Activated CD4-positive, CD25-positive, alpha-beta regulatory T cell (primary cell): ENCODE measurements at regions not wholly inside any gene's neighbourhood (a gene's known extent, or its start where the extent isn't known, plus 50 kb on each side); places are given as distances from the start of the nearest gene placed in this dataset.

Source experiments
- DNase-seq, 4 experiments: peaks; one replicate each; lab custom pipeline; 2025; lab: John Stamatoyannopoulos, UW

GRCh38 chr6:164229716-164230115, 815.2 kb downstream of the QKI start:
- no peak for DNase-seq

GRCh38 chr6:164227952-164228522, 813.5 kb downstream of the QKI start:
- DNase-seq: no peak

GRCh38 chr6:164216839-164217238, 802.3 kb downstream of the QKI start:
- no peak for DNase-seq

GRCh38 chr6:164216368-164216767, 801.9 kb downstream of the QKI start:
- DNase-seq: no peak

GRCh38 chr6:164214066-164214465, 799.5 kb downstream of the QKI start:
- DNase-seq: no peak

- no peak for DNase-seq
Measured at GRCh38 chr6:164211254-164211653, 796.7 kb downstream of the QKI start.

- DNase-seq: no peak
Measured at GRCh38 chr6:164210783-164211182, 796.3 kb downstream of the QKI start.

- no peak for DNase-seq
Measured at GRCh38 chr6:164210323-164210722, 795.8 kb downstream of the QKI start.

- DNase-seq: no peak
Measured at GRCh38 chr6:164208371-164208770, 793.9 kb downstream of the QKI start.

- no peak for DNase-seq
Measured at GRCh38 chr6:164206807-164207423, 792.4 kb downstream of the QKI start.

GRCh38 chr6:164200071-164200470, 785.6 kb downstream of the QKI start:
- DNase-seq: no peak

- DNase-seq: no peak
Measured at GRCh38 chr6:164195942-164196281, 781.4 kb downstream of the QKI start.

GRCh38 chr6:164195278-164195941, 780.9 kb downstream of the QKI start:
- no peak for DNase-seq

- no peak for DNase-seq
Measured at GRCh38 chr6:164188861-164189260, 774.3 kb downstream of the QKI start.

GRCh38 chr6:164185471-164185871, 771.0 kb downstream of the QKI start:
- DNase-seq: no peak

- DNase-seq: no peak
Measured at GRCh38 chr6:164184410-164184809, 769.9 kb downstream of the QKI start.

- no peak for DNase-seq
Measured at GRCh38 chr6:164183556-164184123, 769.1 kb downstream of the QKI start.

GRCh38 chr6:164178679-164179332, 764.3 kb downstream of the QKI start:
- DNase-seq: no peak

- DNase-seq: no peak
Measured at GRCh38 chr6:164169355-164169754, 754.8 kb downstream of the QKI start.

- no peak for DNase-seq
Measured at GRCh38 chr6:164168595-164168994, 754.1 kb downstream of the QKI start.

- DNase-seq: no peak
Measured at GRCh38 chr6:164167873-164168405, 753.4 kb downstream of the QKI start.

GRCh38 chr6:164166996-164167395, 752.5 kb downstream of the QKI start:
- DNase-seq: no peak

GRCh38 chr6:164166515-164166914, 752.0 kb downstream of the QKI start:
- no peak for DNase-seq
